Stimulated activated naive B cell treated with anti-CD40 and anti-IgM and Interleukin-4, amounts not matched to agents 10 μg/mL and 1 μg/mL and 100 μg/mL, for 72 hours (primary cell): ENCODE measurements at regions not wholly inside any gene's neighbourhood (a gene's known extent, or its start where the extent isn't known, plus 50 kb on each side); places are given as distances from the start of the nearest gene placed in this dataset.

ENCODE experiments used
- ATAC-seq, 2 donors: fragments of 150-1000 bp; cut with Tn5 transposase; replicated peaks; 2 replicates each; pipeline ENCODE4 v1.10.0; 2021; ENCODE audit warnings: moderate library complexity in 1 of 2
- DNase-seq: peaks from one replicate; pipeline ENCODE4 v3.0.0; 2021
- H3K27ac Mint-ChIP-seq: one replicate; pipeline ENCODE4 v1.8.0; 2022; ENCODE audit warnings: mild to moderate bottlenecking, mixed read lengths
- H3K27me3 Mint-ChIP-seq, 2 donors: one replicate each; pipeline ENCODE4 v1.8.0; 2022; ENCODE audit warnings: mixed read lengths in 2 of 2
- H3K36me3 Mint-ChIP-seq, 2 donors: one replicate each; pipeline ENCODE4 v1.8.0; 2022; ENCODE audit warnings: mixed read lengths in 2 of 2, mild to moderate bottlenecking in 1 of 2
- H3K4me1 Mint-ChIP-seq, 2 donors: one replicate each; pipeline ENCODE4 v1.8.0; 2022; ENCODE audit warnings: mixed read lengths in 2 of 2, mild to moderate bottlenecking in 1 of 2
- H3K4me3 Mint-ChIP-seq, 2 donors: one replicate each; pipeline ENCODE4 v1.8.0; 2022; ENCODE audit warnings: mild to moderate bottlenecking in 2 of 2, mixed read lengths in 2 of 2, moderate library complexity in 1 of 2
- H3K9me3 Mint-ChIP-seq, 2 donors: one replicate each; pipeline ENCODE4 v1.8.0; 2022; ENCODE audit warnings: mixed read lengths in 2 of 2, mild to moderate bottlenecking in 1 of 2

DNA sequence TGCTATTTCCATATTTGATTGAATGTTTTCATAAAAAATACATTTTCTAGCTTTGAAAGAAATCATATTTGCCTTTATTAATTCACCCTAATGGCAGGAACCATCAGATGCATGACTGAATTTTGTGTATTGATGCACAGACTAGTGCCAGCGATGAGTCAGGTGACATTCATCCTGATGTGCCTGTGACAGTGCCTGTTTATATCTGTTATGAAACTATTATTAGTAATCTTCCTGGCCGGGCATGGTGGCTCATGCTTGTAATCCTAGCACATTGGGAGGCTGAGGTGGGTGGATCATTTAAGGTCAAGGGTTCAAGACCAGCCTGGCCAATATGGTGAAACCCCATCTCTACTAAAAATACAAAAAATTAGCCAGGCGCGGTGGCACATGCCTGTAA is 170.0 kb downstream of the TSN start:
- no peak overlapping the region for H3K27ac Mint-ChIP-seq
- no peaks in the 10 kb centered on the region for H3K36me3 Mint-ChIP-seq
- no peak overlapping the region for H3K4me3 Mint-ChIP-seq
- H3K9me3 Mint-ChIP-seq = peaks cover 0 to 8% of the 10 kb centered on the region in 2 donors
- H3K27me3 Mint-ChIP-seq = no peaks in the 10 kb centered on the region
- no peaks in the 10 kb centered on the region for H3K4me1 Mint-ChIP-seq
- ATAC-seq (no peak), DNase-seq (no peak)

GRCh38 chr2:121943285-121943684 is 187.8 kb downstream of the TSN start:
- Mint-ChIP-seq H3K4me1 (no peaks in the 10 kb centered on the region), H3K36me3 (no peaks in the 10 kb centered on the region), H3K4me3 (no peak overlapping the region), H3K27ac (no peak overlapping the region), H3K9me3 (no peaks in the 10 kb centered on the region), H3K27me3 (peaks cover 0 to 8% of the 10 kb centered on the region in 2 donors)
- DNase-seq (no peak), ATAC-seq (no peak)

DNA sequence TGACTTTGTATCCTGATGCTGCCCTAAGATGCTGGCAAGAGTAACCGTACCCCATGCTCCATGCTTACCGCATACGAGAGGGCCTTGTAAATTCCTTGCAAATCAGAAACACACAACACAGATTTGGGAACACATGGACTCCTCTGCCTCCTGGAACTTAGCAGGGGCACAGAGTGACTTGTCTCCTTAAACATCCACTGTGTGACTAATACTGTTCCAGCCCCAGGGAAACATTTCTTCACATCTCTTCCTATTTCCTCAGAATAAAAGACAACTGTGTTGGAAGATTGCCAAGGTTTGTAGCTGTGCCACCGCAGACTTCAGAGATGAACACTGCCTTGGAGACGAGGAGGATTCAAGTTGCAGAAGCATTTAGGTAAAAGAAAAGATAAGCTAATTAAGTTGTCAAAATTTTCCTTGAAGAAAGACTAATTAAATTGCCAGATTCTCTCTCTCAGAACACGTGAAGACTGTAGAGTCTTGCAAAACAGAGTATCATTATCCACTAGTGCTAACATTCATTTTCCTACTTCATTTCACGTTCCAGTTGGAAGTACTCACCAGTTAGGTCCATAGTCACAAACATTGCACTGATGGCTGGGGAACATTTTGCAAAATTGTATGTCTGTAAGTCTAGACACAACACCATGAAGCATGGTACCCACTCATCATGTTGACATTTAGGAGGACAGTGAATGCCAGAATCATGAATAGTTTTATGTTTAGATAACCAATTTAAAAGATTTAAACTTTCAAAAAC is 188.8 kb downstream of the TSN start:
- no peaks in the 10 kb centered on the region for H3K36me3 Mint-ChIP-seq
- DNase-seq (no peak), ATAC-seq (no peak)
- H3K27ac Mint-ChIP-seq = no peak overlapping the region
- H3K9me3 Mint-ChIP-seq = no peaks in the 10 kb centered on the region
- H3K4me1 Mint-ChIP-seq = peaks cover 0 to 1% of the 10 kb centered on the region in 2 donors
- H3K4me3 Mint-ChIP-seq = no peak overlapping the region
- peaks cover 1 to 10% of the 10 kb centered on the region in 2 donors for H3K27me3 Mint-ChIP-seq

- no peak overlapping the region for H3K27ac Mint-ChIP-seq
- no peaks in the 10 kb centered on the region for H3K36me3 Mint-ChIP-seq
- no peak overlapping the region for H3K4me3 Mint-ChIP-seq
- no peak for ATAC-seq
- H3K27me3 Mint-ChIP-seq = peaks cover 8% of the 10 kb centered on the region in 2 donors
- H3K4me1 Mint-ChIP-seq = peaks cover 0 to 2% of the 10 kb centered on the region in 2 donors
- H3K9me3 Mint-ChIP-seq = no peaks in the 10 kb centered on the region
- DNase-seq = no peak
Observed at GRCh38 chr2:121947674-121948073, 192.2 kb downstream of the TSN start.

- no peaks in the 10 kb centered on the region for H3K36me3 Mint-ChIP-seq
- no peak overlapping the region for H3K4me3 Mint-ChIP-seq
- H3K9me3 Mint-ChIP-seq = peaks cover 0 to 4% of the 10 kb centered on the region in 2 donors
- H3K27me3 Mint-ChIP-seq = peaks cover 8% of the 10 kb centered on the region in 2 donors
- peaks cover 0 to 2% of the 10 kb centered on the region in 2 donors for H3K4me1 Mint-ChIP-seq
- H3K27ac Mint-ChIP-seq = no peak overlapping the region
- DNase-seq = no peak
- ATAC-seq = no peak
Observed at GRCh38 chr2:121949271-121949670, 193.8 kb downstream of the TSN start.

DNA sequence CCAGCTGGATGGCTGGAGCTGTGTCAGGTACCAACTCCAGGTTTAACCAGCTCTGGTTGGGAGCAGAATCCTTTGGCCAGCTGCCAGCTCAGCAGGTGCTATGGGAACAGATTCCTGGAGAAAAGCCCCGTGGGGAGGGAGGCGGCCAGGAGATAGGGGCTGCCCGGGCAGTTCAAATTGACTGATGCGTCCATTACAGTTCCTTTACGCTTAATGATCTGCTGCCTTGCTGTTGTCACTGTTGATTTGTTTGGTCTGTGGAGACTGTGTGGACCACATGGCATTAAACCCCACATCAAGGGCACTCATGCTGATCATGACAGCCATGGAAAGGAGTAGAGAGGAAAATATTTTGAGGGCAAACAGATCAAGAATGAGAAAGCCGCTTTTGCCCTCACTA is 200.0 kb downstream of the TSN start:
- H3K27ac Mint-ChIP-seq = no peak overlapping the region

DNA sequence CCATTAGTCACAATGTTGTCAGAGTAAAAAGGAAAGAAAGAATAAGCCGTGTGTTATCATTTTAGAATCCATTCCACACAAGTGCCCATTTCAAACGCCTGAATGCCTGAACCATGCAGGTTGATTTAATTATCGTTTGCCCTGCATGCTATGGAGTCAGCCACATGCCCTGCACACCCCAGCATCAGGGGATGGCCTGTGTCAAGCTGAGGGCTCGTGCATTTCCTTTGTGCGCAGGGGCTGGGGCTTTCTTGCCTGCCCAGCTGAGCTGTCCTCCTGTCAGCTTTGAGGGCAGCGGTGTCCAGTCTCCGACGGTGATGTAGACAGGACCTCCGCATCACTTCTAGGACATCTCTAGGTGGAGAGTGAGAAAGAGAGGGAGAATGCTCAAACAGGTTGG is 200.4 kb downstream of the TSN start:
- Mint-ChIP-seq H3K36me3 (no peaks in the 10 kb centered on the region), H3K9me3 (peaks cover 0 to 6% of the 10 kb centered on the region in 2 donors), H3K27me3 (peaks cover 4 to 13% of the 10 kb centered on the region in 2 donors), H3K27ac (no peak overlapping the region), H3K4me1 (no peaks in the 10 kb centered on the region), H3K4me3 (no peak overlapping the region)
- ATAC-seq (no peak), DNase-seq (no peak)

More for the DNA sequence above, 200.0 kb downstream of the TSN start:
- Mint-ChIP-seq H3K27me3 (peaks cover under 1 to 10% of the 10 kb centered on the region in 2 donors), H3K4me1 (no peaks in the 10 kb centered on the region), H3K36me3 (no peaks in the 10 kb centered on the region), H3K4me3 (no peak overlapping the region), H3K9me3 (peaks cover 0 to 6% of the 10 kb centered on the region in 2 donors)
- no peak for DNase-seq
- no peak for ATAC-seq

DNA sequence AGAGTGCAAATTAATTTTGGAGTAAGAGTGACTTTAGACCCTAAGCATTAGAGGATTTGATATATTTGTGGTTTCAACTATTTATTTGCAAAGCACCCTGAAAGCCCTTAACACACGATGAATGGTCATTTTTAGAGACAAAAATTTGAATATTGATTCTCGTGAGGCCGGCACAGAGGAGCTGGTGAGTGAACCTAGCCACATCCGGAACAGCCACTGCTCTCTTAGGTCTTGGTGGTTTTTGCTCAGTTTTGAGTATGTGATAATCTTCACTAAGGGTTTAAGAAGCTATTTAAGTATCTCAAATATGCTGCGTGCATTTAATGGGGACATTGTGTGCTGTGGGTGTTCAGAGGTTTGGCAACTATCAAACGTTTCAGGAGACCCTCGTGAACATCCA is 204.8 kb downstream of the TSN start:
- peaks cover 8 to 13% of the 10 kb centered on the region in 2 donors for H3K27me3 Mint-ChIP-seq
- DNase-seq (no peak), ATAC-seq (no peak)
- H3K27ac Mint-ChIP-seq = no peak overlapping the region
- H3K36me3 Mint-ChIP-seq = no peaks in the 10 kb centered on the region
- H3K4me1 Mint-ChIP-seq = no peaks in the 10 kb centered on the region
- no peak overlapping the region for H3K4me3 Mint-ChIP-seq
- H3K9me3 Mint-ChIP-seq = no peaks in the 10 kb centered on the region

- DNase-seq (no peak), ATAC-seq (no peak)
- H3K4me1 Mint-ChIP-seq = no peaks in the 10 kb centered on the region
- no peaks in the 10 kb centered on the region for H3K9me3 Mint-ChIP-seq
- peaks cover 8 to 19% of the 10 kb centered on the region in 2 donors for H3K27me3 Mint-ChIP-seq
- no peaks in the 10 kb centered on the region for H3K36me3 Mint-ChIP-seq
- H3K27ac Mint-ChIP-seq = no peak overlapping the region
- H3K4me3 Mint-ChIP-seq = no peak overlapping the region
Observed at GRCh38 chr2:121961761-121962160, 206.3 kb downstream of the TSN start.

- DNase-seq = no peak
- no peaks in the 10 kb centered on the region for H3K36me3 Mint-ChIP-seq
- H3K4me3 Mint-ChIP-seq = no peak overlapping the region
- no peak for ATAC-seq
- no peaks in the 10 kb centered on the region for H3K9me3 Mint-ChIP-seq
- H3K27me3 Mint-ChIP-seq = peaks cover 7 to 11% of the 10 kb centered on the region in 2 donors
- peaks cover 0 to 2% of the 10 kb centered on the region in 2 donors for H3K4me1 Mint-ChIP-seq
- no peak overlapping the region for H3K27ac Mint-ChIP-seq
Observed at GRCh38 chr2:121965661-121966060, 210.2 kb downstream of the TSN start.

GRCh38 chr2:121966663-121967062 is 211.2 kb downstream of the TSN start:
- DNase-seq = no peak
- Mint-ChIP-seq H3K4me3 (no peak overlapping the region), H3K4me1 (peaks cover 0 to 2% of the 10 kb centered on the region in 2 donors), H3K27me3 (peaks cover 11 to 14% of the 10 kb centered on the region in 2 donors), H3K9me3 (no peaks in the 10 kb centered on the region), H3K27ac (no peak overlapping the region), H3K36me3 (no peaks in the 10 kb centered on the region)
- no peak for ATAC-seq

DNA sequence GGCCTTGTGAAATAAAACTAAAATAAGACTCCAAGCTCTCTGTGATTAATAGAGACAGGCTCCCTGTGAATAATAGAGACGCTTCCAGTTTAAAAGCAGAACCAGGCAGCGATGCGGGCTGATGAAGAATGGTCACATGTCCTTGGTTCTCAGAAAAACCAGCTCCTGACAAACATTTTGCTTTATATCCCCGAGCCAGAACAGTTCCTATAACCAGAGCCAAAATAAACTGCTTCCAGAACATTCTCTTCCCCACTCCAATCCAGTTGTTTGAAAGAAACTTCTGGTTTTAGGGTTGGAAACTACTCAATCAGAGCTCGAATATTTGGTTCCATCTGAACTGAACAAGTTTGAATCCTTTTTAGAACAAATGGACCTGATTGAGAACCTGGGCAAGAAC is 213.7 kb downstream of the TSN start:
- DNase-seq (no peak), ATAC-seq (no peak)
- peaks cover 12 to 14% of the 10 kb centered on the region in 2 donors for H3K27me3 Mint-ChIP-seq
- H3K4me1 Mint-ChIP-seq = peaks cover 0 to 2% of the 10 kb centered on the region in 2 donors
- H3K27ac Mint-ChIP-seq = no peak overlapping the region
- no peaks in the 10 kb centered on the region for H3K9me3 Mint-ChIP-seq
- H3K4me3 Mint-ChIP-seq = no peak overlapping the region
- no peaks in the 10 kb centered on the region for H3K36me3 Mint-ChIP-seq

DNA sequence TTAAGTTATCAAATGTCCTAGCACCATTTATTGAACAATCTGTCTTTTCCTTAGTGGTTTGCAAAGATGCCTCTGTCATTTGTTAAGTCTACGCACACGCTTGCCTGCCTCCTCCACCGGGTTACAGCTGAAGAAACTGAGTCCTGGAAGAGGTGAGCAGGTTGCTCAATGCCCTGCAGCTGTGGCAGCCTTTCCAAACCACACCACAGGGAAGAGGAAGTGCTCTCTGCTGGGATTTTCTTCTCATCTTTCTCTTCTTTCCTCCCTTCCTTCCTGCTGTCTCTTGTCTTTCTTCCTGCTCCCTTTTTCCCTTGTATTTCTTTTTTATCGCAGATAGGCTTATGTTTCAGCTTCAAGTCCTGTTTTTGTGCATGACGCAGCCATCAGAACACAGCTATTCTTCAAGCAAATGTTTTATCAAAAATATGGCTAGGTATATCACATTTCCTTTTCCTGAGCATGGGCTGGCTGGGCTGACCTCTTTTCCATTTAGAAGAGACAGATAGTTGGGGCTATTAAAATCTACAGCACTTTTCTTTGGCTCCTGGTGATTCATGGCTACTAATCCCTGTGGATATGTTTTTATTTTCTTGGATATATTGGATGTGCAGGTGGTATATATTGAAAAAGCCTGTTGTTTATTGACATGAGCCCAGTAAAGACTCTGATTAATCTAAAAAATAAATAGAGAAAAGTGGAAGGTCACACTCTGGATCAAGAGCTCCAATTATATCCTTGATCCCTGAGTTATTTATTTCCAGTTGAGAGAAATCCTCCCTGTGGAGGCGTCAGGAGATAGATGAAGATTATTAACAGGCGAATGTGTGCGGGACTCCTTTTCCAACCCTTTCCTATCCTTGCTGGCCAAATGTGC is 214.6 kb downstream of the TSN start:
- Mint-ChIP-seq H3K27ac (no peak overlapping the region), H3K4me1 (peaks cover 4 to 5% of the 10 kb centered on the region in 2 donors)

GRCh38 chr2:121972203-121972602 is 216.8 kb downstream of the TSN start:
- H3K27ac Mint-ChIP-seq = no peak overlapping the region
- no peaks in the 10 kb centered on the region for H3K9me3 Mint-ChIP-seq
- peaks cover 7 to 13% of the 10 kb centered on the region in 2 donors for H3K27me3 Mint-ChIP-seq

More for the DNA sequence above, 214.6 kb downstream of the TSN start:
- H3K9me3 Mint-ChIP-seq = no peaks in the 10 kb centered on the region
- no peak overlapping the region for H3K4me3 Mint-ChIP-seq
- ATAC-seq (no peak), DNase-seq (no peak)
- H3K27me3 Mint-ChIP-seq = peaks cover 13 to 14% of the 10 kb centered on the region in 2 donors
- H3K36me3 Mint-ChIP-seq = no peaks in the 10 kb centered on the region

More at GRCh38 chr2:121972203-121972602, 216.8 kb downstream of the TSN start:
- Mint-ChIP-seq H3K4me1 (peaks cover 8 to 11% of the 10 kb centered on the region in 2 donors), H3K4me3 (no peak overlapping the region), H3K36me3 (no peaks in the 10 kb centered on the region)
- ATAC-seq = no peak
- no peak for DNase-seq
